22Rv1 (cell line): ENCODE measurements at regions not wholly inside any gene's neighbourhood (a gene's known extent, or its start where the extent isn't known, plus 50 kb on each side); places are given as distances from the start of the nearest gene placed in this dataset.

Experiments used
- ZFX ChIP-seq: fragments of 450-650 bp; IDR thresholded peaks from 2 replicates; pipeline ENCODE4 v1.6.1; 2017; ENCODE audit warnings: antibody characterized with exemption, borderline replicate concordance
- TF ChIP-seq, protein P1 (sequence below): fragments of 450-650 bp; IDR thresholded peaks from 2 replicates; pipeline ENCODE4 v1.5.1; 2017; ENCODE audit warnings: mild to moderate bottlenecking

DNA sequence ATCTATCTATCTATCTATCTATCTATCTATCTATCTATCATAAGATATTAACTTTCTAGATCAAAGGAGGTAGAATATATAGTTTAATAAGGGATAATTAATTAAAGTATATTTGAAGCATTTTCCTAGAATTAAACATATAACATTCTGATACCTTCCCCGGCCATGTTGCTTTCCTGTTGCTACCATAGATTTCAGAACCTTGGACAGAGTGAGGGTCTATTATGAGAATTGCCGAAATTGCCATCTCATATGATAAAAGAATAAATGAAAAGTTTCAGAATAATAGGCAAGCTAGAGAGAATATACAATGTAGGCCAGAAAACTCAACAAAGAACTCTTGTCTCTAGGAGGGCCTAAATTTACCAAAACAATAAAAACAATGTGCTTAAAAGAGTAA lies 706.1 kb upstream of the TMPRSS15 start:
- TF ChIP-seq, protein P1, sequence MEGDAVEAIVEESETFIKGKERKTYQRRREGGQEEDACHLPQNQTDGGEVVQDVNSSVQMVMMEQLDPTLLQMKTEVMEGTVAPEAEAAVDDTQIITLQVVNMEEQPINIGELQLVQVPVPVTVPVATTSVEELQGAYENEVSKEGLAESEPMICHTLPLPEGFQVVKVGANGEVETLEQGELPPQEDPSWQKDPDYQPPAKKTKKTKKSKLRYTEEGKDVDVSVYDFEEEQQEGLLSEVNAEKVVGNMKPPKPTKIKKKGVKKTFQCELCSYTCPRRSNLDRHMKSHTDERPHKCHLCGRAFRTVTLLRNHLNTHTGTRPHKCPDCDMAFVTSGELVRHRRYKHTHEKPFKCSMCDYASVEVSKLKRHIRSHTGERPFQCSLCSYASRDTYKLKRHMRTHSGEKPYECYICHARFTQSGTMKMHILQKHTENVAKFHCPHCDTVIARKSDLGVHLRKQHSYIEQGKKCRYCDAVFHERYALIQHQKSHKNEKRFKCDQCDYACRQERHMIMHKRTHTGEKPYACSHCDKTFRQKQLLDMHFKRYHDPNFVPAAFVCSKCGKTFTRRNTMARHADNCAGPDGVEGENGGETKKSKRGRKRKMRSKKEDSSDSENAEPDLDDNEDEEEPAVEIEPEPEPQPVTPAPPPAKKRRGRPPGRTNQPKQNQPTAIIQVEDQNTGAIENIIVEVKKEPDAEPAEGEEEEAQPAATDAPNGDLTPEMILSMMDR: no peak
- no peak for TF ChIP-seq ZFX
